ENCODE measurements at regions not wholly inside any gene's neighbourhood (a gene's known extent, or its start where the extent isn't known, plus 50 kb on each side); places are given as distances from the start of the nearest gene placed in this dataset.

DNA sequence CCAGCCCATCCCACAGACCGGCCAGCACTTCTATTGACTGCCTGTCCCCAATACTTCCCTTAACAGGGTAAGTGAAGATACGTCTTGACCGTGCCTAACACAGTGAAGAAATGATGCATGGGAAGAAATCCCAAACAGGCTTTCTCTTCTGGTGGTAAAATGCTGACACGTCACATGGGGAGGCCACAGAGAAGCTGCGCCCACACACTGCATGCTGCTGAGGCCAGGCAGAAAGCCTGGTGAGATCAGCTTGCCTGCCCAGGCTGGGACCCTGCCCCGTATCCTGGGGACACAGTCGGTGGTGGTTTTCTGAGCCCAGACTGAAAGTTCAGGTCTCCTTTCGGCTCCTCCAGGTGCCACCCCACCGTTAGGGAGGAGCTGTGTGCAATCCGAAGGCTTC is 356.3 kb upstream of the MGMT start:
- in situ Hi-C loops (cut with HindIII; ENCODE audit: extremely low pct_ligation_motif_present, low pct_unique_long_range_greater_than_20kb): no loop called here
- no peak overlapping the region for H2AFZ ChIP-seq (ENCODE audit: low read length)
- H3K4me3 ChIP-seq (replicated peaks in 1 of 3; ENCODE audit: insufficient read depth in 1 of 3, low read depth in 2 of 3, low read length in 3 of 3): no peak overlapping the region
- TF ChIP-seq MAFK (conservative IDR thresholded peaks at IDR 0.05 in 1 of 2, IDR thresholded peaks at IDR 0.05 in 1 of 2; ENCODE audit: low read length in 2 of 2) (peak; percentile 17 to 55; a peak in 2 of 4 replicates), ZNF530 (CRISPR knock-in tag; IDR thresholded peaks at IDR 0.05; ENCODE audit: low read depth) (no peak)
- ChIA-PET CTCF (ENCODE audit: low intra/inter-chr PET ratio, low total read pairs) (no interaction called here), POLR2A (no interaction called here)
- 11% methylated on average over 4 of the region's 10 CpGs for WGBS (ENCODE audit: low lambda C conversion rate)
- H3K79me2 ChIP-seq (ENCODE audit: insufficient read depth, low read length): no peaks in the 10 kb centered on the region
- no peak overlapping the region for H3K9ac ChIP-seq (ENCODE audit: insufficient read depth, low read depth, low read length)
- H3K4me1 ChIP-seq (ENCODE audit: insufficient read depth, low read length): no peaks in the 10 kb centered on the region
- ATAC-seq: no peak
- intact Hi-C loops (cut with micrococcal nuclease; ENCODE audit: unreplicated experiment): no loop called here
- no peak for DNase-seq (ENCODE audit: low spot score)
- peaks cover 0 to 12% of the 10 kb centered on the region in 2 experiments; a peak in 2 of 5 replicates for H3K27me3 ChIP-seq (ENCODE audit: control insufficient read depth in 1 of 2, insufficient read depth in 2 of 2, low read length in 2 of 2)
- H3K27ac ChIP-seq (ENCODE audit: extremely low read length, insufficient read depth, low read length): no peak overlapping the region
- no peak for FAIRE-seq
- BruUV-seq (replicated peaks): no TSS peak
- H3K4me2 ChIP-seq (ENCODE audit: low read depth, low read length): no peak overlapping the region
- no peaks in the 10 kb centered on the region for H3K36me3 ChIP-seq (replicated peaks in 1 of 2; ENCODE audit: control insufficient read depth in 1 of 2, insufficient read depth in 2 of 2, low read length in 2 of 2)
- H4K20me1 ChIP-seq (ENCODE audit: insufficient read depth, low read length): no peaks in the 10 kb centered on the region
- no peaks in the 10 kb centered on the region for H3K9me3 ChIP-seq (ENCODE audit: low read length)

DNA sequence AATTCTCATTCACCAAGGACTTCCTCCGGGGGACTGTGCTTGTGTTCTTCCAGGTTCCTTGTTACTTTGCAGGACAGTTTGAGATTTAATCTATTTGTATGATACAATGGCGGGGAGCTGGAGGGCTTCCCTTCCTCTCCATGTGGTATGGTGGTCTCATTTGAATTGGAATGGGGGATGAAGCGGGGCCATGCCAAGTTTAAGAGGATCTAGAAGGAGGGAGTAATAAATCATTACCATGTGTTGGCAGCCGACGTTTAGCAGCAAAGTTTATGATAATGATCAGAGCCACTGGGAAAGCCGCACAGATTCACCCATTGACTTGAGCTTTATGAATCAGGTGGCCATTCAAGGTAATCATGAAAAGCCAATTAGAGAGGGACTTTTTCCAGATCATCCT is 355.1 kb upstream of the MGMT start:
- ChIA-PET CTCF (ENCODE audit: low intra/inter-chr PET ratio, low total read pairs) (no interaction called here), POLR2A (no interaction called here)
- Histone ChIP-seq H4K20me1 (ENCODE audit: insufficient read depth, low read length) (no peaks in the 10 kb centered on the region), H3K4me3 (replicated peaks in 1 of 3; ENCODE audit: insufficient read depth in 1 of 3, low read depth in 2 of 3, low read length in 3 of 3) (no peak overlapping the region), H3K27me3 (ENCODE audit: control insufficient read depth in 1 of 2, insufficient read depth in 2 of 2, low read length in 2 of 2) (peaks cover 0 to 12% of the 10 kb centered on the region in 2 experiments; a peak in 2 of 5 replicates), H3K79me2 (ENCODE audit: insufficient read depth, low read length) (no peaks in the 10 kb centered on the region), H2AFZ (ENCODE audit: low read length) (no peak overlapping the region), H3K4me2 (ENCODE audit: low read depth, low read length) (no peak overlapping the region), H3K4me1 (ENCODE audit: insufficient read depth, low read length) (no peaks in the 10 kb centered on the region), H3K36me3 (replicated peaks in 1 of 2; ENCODE audit: control insufficient read depth in 1 of 2, insufficient read depth in 2 of 2, low read length in 2 of 2) (no peaks in the 10 kb centered on the region), H3K9ac (ENCODE audit: insufficient read depth, low read depth, low read length) (no peak overlapping the region), H3K9me3 (ENCODE audit: low read length) (no peaks in the 10 kb centered on the region), H3K27ac (ENCODE audit: extremely low read length, insufficient read depth, low read length) (no peak overlapping the region)
- ATAC-seq: no peak
- no peak for DNase-seq (ENCODE audit: low spot score)
- intact Hi-C loops (cut with micrococcal nuclease; ENCODE audit: unreplicated experiment) (no loop called here), in situ Hi-C loops (cut with HindIII; ENCODE audit: extremely low pct_ligation_motif_present, low pct_unique_long_range_greater_than_20kb) (no loop called here)
- 6% methylated on average over 5 of the region's 6 CpGs for whole genome bisulfite sequencing (ENCODE audit: low lambda C conversion rate)
- BruUV-seq (replicated peaks): no TSS peak
- TF ChIP-seq NFRKB (IDR thresholded peaks at IDR 0.05) (no peak), ZNF33A (CRISPR knock-in tag; IDR thresholded peaks at IDR 0.05; ENCODE audit: borderline replicate concordance) (no peak), SMAD3 (CRISPR knock-in tag; IDR thresholded peaks at IDR 0.05) (no peak), TCF7L2 (IDR thresholded peaks at IDR 0.05; ENCODE audit: low read depth, low read length) (no peak), DMAP1 (CRISPR knock-in tag; IDR thresholded peaks at IDR 0.05) (no peak), RFX5 (IDR thresholded peaks at IDR 0.05; ENCODE audit: low read depth, low read length) (no peak), SRSF4 (IDR thresholded peaks at IDR 0.05; ENCODE audit: low read depth, low read length, poor library complexity, severe bottlenecking) (no peak), MBNL3 (CRISPR knock-in tag; conservative IDR thresholded peaks at IDR 0.05) (no peak)
- FAIRE-seq: no peak

Data from HepG2 (cell line).